ENCODE measurements at regions not wholly inside any gene's neighbourhood (a gene's known extent, or its start where the extent isn't known, plus 50 kb on each side); places are given as distances from the start of the nearest gene placed in this dataset.

DNA sequence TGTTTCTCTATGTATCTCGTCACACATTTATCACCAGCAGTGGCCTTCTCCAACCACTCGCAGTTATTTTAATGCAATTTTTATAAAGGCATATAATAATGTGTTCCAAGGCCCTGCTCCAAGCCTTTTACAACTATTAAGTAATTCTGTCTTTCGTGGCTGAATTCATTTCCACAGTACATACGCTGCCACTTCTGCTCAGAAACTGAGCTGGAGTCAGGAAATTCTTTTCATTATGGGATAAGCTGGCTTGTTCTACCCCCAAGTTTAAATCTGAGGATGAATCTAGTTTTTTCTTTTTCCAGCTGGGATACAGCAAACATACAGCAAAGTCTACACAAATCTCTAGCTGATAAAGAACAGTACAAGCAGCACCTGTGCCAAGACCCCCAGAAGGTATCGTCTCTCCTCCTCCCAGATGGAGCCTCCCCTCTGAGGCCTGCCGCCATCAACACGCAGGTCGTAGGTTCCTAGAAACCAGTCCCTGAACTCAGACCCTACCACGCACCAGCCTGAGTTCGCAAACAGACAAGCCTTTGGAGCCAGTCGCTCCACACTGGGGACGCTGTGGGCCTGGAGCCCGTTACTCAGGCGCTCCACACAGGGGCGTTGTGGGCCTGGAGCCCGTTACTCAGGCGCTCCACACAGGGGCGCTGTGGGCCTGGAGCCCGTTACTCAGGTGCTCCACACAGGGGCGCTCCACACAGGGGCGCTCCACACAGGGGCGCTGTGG lies 263.5 kb downstream of the THBS2 start:
- 57% methylated on average over 13 of the region's 22 CpGs for WGBS
- Histone ChIP-seq H3K36me3 (no peaks in the 10 kb centered on the region), H3K9me3 (no peaks in the 10 kb centered on the region), H3K4me1 (replicated peaks) (no peaks in the 10 kb centered on the region), H3K27me3 (replicated peaks; ENCODE audit: insufficient read depth) (no peaks in the 10 kb centered on the region), H3K4me3 (no peak overlapping the region), H3K27ac (no peak overlapping the region)
- TF ChIP-seq, protein P1, sequence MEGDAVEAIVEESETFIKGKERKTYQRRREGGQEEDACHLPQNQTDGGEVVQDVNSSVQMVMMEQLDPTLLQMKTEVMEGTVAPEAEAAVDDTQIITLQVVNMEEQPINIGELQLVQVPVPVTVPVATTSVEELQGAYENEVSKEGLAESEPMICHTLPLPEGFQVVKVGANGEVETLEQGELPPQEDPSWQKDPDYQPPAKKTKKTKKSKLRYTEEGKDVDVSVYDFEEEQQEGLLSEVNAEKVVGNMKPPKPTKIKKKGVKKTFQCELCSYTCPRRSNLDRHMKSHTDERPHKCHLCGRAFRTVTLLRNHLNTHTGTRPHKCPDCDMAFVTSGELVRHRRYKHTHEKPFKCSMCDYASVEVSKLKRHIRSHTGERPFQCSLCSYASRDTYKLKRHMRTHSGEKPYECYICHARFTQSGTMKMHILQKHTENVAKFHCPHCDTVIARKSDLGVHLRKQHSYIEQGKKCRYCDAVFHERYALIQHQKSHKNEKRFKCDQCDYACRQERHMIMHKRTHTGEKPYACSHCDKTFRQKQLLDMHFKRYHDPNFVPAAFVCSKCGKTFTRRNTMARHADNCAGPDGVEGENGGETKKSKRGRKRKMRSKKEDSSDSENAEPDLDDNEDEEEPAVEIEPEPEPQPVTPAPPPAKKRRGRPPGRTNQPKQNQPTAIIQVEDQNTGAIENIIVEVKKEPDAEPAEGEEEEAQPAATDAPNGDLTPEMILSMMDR (IDR thresholded peaks at IDR 0.05), result no peak
- TF ChIP-seq POLR2A (IDR thresholded peaks at IDR 0.05) (no peak), POLR2AphosphoS5 (IDR thresholded peaks at IDR 0.05) (no peak)
- intact Hi-C loops (cut with DNase I), result no loop called here
- no peak for DNase-seq (ENCODE audit: low spot score)

GRCh38 chr6:168989421-168989820 lies 264.2 kb downstream of the THBS2 start:
- H3K27ac ChIP-seq, result no peak overlapping the region

DNA sequence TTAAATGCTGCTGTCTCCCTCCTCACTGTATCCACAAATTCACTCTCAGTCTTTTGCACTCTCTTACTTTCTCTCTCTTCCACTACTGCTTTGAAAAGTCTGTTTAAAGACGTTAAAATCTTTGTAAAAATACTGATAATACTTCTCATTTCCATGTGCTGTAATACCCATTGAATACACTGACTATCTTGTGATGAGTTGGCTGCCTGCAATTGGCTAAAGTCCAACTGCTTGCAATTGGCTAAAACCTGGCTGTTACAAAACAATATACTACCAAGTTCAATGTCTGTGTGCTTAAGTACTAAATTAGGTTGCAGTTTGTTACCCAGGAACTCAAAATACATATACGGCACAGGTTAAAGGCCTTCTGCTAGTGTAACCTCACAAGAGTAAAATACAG lies 264.8 kb downstream of the THBS2 start:
- H3K4me3 ChIP-seq, result no peak overlapping the region
- 41% methylated on average over 2 of the region's 2 CpGs for WGBS
- no peaks in the 10 kb centered on the region for H3K4me1 ChIP-seq (replicated peaks)
- H3K36me3 ChIP-seq, result no peaks in the 10 kb centered on the region
- TF ChIP-seq POLR2AphosphoS5 (IDR thresholded peaks at IDR 0.05) (no peak), POLR2A (IDR thresholded peaks at IDR 0.05) (no peak)
- TF ChIP-seq, protein P1 (IDR thresholded peaks at IDR 0.05), result no peak
- H3K27me3 ChIP-seq (replicated peaks; ENCODE audit: insufficient read depth), result no peaks in the 10 kb centered on the region
- H3K9me3 ChIP-seq, result no peaks in the 10 kb centered on the region
- intact Hi-C loops (cut with DNase I), result no loop called here
- DNase-seq (ENCODE audit: low spot score), result no peak
- no peak overlapping the region for H3K27ac ChIP-seq

More at GRCh38 chr6:168989421-168989820, 264.2 kb downstream of the THBS2 start:
- no peak for TF ChIP-seq POLR2AphosphoS5 (IDR thresholded peaks at IDR 0.05)
- TF ChIP-seq POLR2A (IDR thresholded peaks at IDR 0.05), result no peak
- TF ChIP-seq, protein P1 (IDR thresholded peaks at IDR 0.05), result no peak
- no peaks in the 10 kb centered on the region for H3K4me1 ChIP-seq (replicated peaks)
- 47% methylated on average over 5 of the region's 5 CpGs for WGBS
- no peaks in the 10 kb centered on the region for H3K36me3 ChIP-seq
- no peaks in the 10 kb centered on the region for H3K27me3 ChIP-seq (replicated peaks; ENCODE audit: insufficient read depth)
- intact Hi-C loops (cut with DNase I), result no loop called here
- no peak for DNase-seq (ENCODE audit: low spot score)
- H3K9me3 ChIP-seq, result no peaks in the 10 kb centered on the region
- H3K4me3 ChIP-seq, result no peak overlapping the region

GRCh38 chr6:168988280-168988679 lies 265.4 kb downstream of the THBS2 start:
- H3K4me1 ChIP-seq (replicated peaks), result no peaks in the 10 kb centered on the region
- H3K4me3 ChIP-seq, result no peak overlapping the region
- TF ChIP-seq POLR2AphosphoS5 (IDR thresholded peaks at IDR 0.05) (no peak), POLR2A (IDR thresholded peaks at IDR 0.05) (no peak)
- TF ChIP-seq, protein P1 (IDR thresholded peaks at IDR 0.05), result no peak
- intact Hi-C loops (cut with DNase I), result no loop called here
- DNase-seq (ENCODE audit: low spot score), result no peak
- H3K36me3 ChIP-seq, result no peaks in the 10 kb centered on the region
- H3K9me3 ChIP-seq, result no peaks in the 10 kb centered on the region
- 76% methylated on average over 6 of the region's 6 CpGs for WGBS
- no peak overlapping the region for H3K27ac ChIP-seq
- H3K27me3 ChIP-seq (replicated peaks; ENCODE audit: insufficient read depth), result no peaks in the 10 kb centered on the region

DNA sequence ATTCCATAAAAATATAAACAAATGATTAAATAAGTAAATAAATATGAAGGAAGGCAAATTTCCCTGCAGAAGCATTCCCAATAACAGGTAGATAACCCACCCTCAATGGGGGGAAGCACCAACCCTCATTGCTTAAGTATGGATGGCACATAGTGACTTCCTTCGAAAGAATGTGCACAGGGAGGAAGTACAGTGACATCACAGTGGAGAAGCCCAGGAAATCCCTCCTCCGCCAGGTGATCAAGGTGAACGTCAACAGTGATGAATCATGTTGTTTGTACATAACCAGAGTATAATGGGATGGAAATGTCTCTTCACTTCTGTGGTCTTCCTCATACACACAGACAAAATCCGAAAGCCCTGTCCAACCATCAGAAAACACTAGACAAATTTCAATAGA lies 267.9 kb downstream of the THBS2 start:
- no peak for TF ChIP-seq POLR2AphosphoS5 (IDR thresholded peaks at IDR 0.05)
- TF ChIP-seq POLR2A (IDR thresholded peaks at IDR 0.05), result no peak
- TF ChIP-seq, protein P1 (IDR thresholded peaks at IDR 0.05), result no peak
- Histone ChIP-seq H3K9me3 (no peaks in the 10 kb centered on the region), H3K27me3 (replicated peaks; ENCODE audit: insufficient read depth) (no peaks in the 10 kb centered on the region), H3K36me3 (no peaks in the 10 kb centered on the region), H3K27ac (no peak overlapping the region), H3K4me1 (replicated peaks) (no peaks in the 10 kb centered on the region), H3K4me3 (no peak overlapping the region)
- no peak for DNase-seq (ENCODE audit: low spot score)
- 86% methylated on average over 4 of the region's 4 CpGs for WGBS
- intact Hi-C loops (cut with DNase I), result no loop called here
